Left kidney (tissue), 1 donor: ENCODE measurements at regions not wholly inside any gene's neighbourhood (a gene's known extent, or its start where the extent isn't known, plus 50 kb on each side); places are given as distances from the start of the nearest gene placed in this dataset.
"Not testable (repeated sequence)": the region's sequence is repeated elsewhere in the genome, so short reads cannot be mapped to it uniquely, and the experiment has no call there.

Source experiments
- DNase-seq: peaks from one replicate; pipeline ENCODE4 v3.0.0-alpha.2; 2013

GRCh38 chr1:182331387-182331786, 60.2 kb downstream of the GLUL start:
- DNase-seq, result no peak

DNA sequence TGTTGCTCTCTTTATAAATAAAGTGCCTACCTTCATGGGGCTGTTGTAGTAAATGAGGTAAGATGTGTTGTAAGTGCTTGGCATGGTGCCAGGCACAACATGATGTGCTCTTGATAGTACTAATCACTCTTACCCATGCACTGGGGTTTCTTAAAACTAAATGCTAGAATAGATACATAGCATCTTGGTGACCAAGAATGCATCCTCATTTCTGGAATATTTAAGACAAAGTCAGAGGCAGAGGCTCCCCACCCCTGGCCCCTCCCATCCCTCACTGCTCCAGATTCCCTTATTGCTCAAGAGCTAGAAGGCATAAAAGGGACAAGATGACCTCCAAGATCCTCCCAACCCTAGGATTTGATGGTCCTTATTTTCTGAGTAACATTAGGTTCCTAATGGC, 61.3 kb downstream of the GLUL start:
- no peak for DNase-seq

- DNase-seq, result no peak
These were observed 62.1 kb downstream of the GLUL start for GRCh38 chr1:182329471-182329870.

DNA sequence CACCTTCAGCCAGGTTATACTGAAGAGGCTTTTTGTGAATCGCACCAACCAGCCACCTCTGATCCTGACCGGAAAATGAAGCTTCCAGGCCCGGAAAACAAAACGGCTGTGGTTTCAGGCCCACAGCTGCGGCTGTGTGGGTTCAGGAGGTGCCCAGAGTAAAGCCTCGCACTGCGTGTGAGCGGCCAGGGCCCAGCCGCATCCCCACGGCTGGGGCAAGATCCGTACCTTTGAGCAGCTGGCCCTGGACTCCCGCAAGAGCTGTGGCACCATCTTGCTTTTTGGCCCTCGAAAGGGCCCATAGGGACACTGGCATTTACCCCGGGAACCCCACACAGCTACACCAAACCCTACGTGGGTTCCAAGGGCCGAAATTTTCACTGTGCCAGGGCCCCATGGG, 63.0 kb downstream of the GLUL start:
- no peak for DNase-seq

- no peak for DNase-seq
These were observed 66.3 kb downstream of the GLUL start for GRCh38 chr1:182325339-182325738.

GRCh38 chr1:182321532-182321931, 70.1 kb downstream of the GLUL start:
- DNase-seq, result not testable (repeated sequence)

- DNase-seq, result no peak
These were observed 73.9 kb downstream of the GLUL start for GRCh38 chr1:182317611-182318161.

GRCh38 chr1:182316454-182316853, 75.1 kb downstream of the GLUL start:
- DNase-seq, result not testable (repeated sequence)

DNA sequence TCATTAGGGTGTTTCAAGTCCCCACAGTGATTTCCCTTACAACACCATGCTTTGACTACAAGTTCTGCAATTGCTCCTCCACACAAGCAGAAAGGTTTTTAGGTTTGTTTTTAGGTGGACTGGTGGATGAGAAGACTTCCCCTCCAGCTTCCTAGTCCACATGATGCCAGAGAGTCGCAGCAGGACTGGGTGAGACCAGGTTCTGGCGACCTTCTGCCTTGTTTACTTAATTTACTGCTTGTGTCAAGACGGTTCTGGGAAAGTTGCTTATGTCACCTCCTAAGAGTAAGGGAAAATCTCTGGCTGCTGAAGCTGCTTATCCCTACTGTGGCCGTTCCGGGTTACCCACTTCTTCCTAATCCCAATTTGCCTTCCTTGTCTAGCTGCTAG, 76.4 kb downstream of the GLUL start:
- no peak for DNase-seq

DNA sequence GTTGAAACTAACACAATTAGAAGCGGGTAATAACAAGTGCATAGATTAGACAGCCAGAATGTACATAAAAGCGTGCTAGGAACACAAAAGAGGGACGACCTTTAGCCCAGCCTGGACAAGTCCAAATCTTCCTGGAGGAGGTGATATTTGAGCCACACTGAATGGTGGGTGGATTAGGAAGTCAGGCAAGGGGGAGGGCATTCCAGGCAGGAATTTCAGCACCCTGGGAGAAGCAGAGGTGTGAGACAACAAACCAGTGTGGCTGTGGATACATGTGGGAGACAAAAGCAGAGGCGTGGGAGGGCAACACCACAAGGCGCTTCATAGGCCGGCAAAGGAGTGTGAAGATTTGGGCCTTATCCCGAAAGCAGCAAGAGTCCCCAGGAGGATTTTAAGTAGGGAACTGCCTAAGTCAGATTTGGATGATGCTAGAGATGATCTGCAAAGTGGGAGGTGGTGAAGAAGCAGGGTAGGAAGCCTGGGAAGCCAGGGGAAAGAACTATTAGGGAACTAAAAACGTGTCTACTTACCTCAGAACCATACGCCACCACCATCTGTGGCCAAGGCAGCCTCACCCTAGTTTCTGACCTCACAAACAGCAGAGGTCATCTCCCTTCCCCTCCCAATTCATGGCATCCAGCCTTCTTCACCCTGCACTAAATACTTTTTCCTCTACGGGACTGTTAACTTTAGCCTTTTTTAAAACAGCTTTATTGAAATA, 81.8 kb downstream of the GLUL start:
- DNase-seq, result no peak

GRCh38 chr1:182308826-182309225, 82.8 kb downstream of the GLUL start:
- DNase-seq, result no peak

- DNase-seq, result not testable (repeated sequence)
These were observed 84.1 kb downstream of the GLUL start for GRCh38 chr1:182307486-182307885.

- DNase-seq, result no peak
These were observed 85.7 kb downstream of the GLUL start for GRCh38 chr1:182305861-182306260.

- DNase-seq, result no peak
These were observed 87.0 kb downstream of the GLUL start for GRCh38 chr1:182304627-182305026.

DNA sequence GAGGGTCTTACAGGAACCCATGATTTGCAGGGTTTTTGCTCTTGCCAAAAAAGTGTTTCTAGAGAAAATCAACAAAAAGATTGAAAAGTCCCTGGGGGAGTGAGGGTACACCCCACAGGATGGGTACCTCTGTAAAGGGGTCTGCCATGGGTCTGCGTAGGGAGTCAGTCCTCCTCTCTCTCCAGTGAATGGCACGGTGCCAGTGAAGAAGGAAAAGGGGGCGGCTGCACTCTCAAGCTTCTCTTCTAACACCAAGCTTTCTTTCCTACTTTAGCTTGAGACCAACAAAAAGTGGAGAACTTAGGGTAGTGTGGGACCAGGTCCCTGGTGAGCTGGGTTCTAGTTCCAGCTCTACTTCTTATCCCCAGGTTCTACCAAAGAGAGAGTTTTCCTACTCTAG, 87.4 kb downstream of the GLUL start:
- DNase-seq, result no peak

- DNase-seq, result no peak
These were observed 87.8 kb downstream of the GLUL start for GRCh38 chr1:182303778-182304177.

- peak; percentile 12 for DNase-seq
These were observed 90.0 kb downstream of the GLUL start for GRCh38 chr1:182301467-182302198.

- no peak for DNase-seq
These were observed 90.6 kb downstream of the GLUL start for GRCh38 chr1:182301026-182301436.

DNA sequence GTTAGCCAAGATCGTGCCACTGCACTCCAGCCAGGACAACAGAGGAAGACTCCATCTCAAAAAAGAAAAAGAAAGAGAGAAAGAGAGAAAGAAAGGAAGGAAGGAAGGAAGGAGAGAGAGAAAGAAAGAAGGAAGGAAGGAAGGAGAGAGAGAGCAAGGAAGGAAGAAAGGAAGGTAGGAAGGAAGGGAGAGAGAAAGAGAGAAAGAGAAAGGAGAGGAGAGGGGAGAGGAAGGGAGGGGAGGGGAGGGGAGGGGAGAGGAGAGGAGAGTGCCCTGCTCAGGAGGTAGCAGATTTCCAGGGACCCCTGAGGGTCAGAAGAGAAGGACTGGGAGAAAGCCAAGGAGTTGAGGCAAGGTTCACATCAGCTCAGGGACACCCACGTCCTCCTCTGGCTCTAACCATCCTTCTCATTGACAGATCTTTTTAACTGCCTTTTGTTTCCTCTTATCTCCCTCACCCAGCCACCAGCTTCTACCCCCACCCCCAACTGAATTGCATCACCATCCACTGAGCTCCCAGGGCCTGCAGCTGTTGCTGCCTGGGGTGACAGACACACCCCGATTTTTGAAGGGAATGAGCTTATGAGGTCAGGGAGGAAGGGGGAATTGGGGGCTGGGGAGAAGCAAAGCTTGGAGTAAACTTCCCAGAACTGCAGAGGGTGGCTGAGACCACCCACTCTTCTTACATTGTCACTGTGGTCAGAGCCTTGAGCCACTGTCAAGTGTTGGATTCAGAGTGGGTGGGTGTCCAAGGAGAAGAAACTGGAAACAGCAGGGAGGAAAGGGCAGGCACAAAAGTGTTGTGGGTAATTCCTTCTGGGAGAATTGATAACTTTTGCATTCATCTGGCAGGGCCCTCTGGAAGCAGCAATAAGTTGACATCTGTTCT, 91.6 kb downstream of the GLUL start:
- no peak for DNase-seq

DNA sequence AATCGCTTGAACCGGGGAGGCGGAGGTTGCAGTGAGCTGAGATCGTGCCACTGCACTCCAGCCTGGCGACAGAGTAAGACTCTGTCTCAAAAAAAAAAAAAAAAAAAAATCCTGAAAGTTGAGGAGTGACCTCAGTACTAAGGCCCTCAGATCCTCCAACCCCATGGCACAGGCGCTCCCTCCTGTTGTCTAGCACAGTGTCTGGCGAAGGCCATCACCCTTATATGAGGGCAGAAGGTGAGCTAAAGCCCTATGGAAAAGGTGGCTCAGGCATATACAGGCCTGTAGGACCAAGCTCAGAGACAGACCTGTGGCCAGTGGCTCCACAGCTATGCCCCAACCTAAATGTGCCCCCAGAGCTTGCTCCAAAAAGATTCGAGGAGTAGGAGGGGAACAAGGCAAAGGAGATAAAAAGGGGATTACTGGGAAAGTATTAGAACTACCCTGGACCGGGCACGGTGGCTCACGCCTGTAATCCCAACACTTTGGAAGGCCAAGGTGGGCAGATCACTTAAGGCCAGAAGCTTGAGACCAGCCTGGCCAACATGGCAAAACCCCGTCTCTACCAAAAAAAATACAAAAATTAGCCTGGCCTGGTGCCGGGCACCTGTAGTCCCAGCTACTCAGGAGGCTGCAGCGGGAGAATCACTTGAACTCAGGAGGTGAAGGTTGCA, 92.4 kb downstream of the GLUL start:
- not testable (repeated sequence) for DNase-seq

DNA sequence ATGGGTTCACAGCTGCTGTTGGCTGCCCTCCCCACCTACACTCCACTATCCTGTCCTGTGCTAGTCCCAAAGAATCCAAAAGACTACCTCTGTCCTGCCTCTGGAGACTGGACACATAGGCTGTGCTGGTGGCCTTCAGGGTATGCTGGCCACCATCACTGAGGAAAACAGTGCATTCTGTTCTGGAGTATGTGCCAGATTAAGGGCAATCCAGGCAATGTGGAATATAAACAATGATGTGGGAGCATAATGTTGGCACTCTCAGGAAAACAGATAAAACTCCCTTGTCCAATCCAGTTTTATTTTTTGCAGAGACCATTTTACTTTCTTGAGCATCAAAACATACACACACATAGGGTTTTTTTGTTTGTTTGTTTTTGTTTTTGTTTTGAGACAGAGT, 94.3 kb downstream of the GLUL start:
- no peak for DNase-seq

DNA sequence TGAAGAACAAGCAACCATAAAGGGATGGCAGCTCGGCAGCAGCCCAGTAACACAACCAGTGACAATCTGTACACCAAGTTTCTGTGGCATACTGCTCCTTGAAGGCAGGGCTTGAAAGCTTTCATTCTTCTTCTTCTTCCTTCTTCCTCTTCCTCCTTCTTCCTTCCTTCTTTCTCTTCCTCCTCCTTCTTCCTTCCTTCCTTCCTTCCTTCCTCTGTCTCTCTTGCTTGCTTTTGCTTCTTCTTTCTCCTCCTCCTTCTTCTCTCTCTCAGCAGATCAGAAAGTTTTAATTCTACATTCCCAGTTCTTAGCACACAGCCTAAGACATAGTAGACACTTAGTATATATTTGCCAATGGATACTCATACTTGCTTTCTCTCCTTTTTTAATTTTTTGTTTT, 95.9 kb downstream of the GLUL start:
- DNase-seq, result no peak
